HUES48 (cell line): ENCODE measurements at regions not wholly inside any gene's neighbourhood (a gene's known extent, or its start where the extent isn't known, plus 50 kb on each side); places are given as distances from the start of the nearest gene placed in this dataset.

Experiments used
- H3K27ac ChIP-seq: one replicate; pipeline ENCODE4 v1.7.0; 2013; ENCODE audit warnings: low read depth, low read length, inconsistent platforms
- H3K27me3 ChIP-seq: 2 replicates; pipeline ENCODE4 v1.6.1; 2013; ENCODE audit warnings: mild to moderate bottlenecking, low read length; ENCODE audit not compliant: control insufficient read depth, insufficient read depth
- H3K36me3 ChIP-seq: 2 replicates; pipeline ENCODE4 v1.6.1; 2013; ENCODE audit warnings: low read length; ENCODE audit not compliant: control insufficient read depth, insufficient read depth
- H3K4me1 ChIP-seq: 2 replicates; pipeline ENCODE4 v1.6.1; 2013; ENCODE audit warnings: mild to moderate bottlenecking, low read length; ENCODE audit not compliant: control insufficient read depth, insufficient read depth
- H3K4me3 ChIP-seq: 2 replicates; pipeline ENCODE4 v1.5.1; 2013; ENCODE audit warnings: mild to moderate bottlenecking, low read depth, low read length
- H3K9ac ChIP-seq: 2 replicates; pipeline ENCODE4 v1.6.1; 2013; ENCODE audit warnings: mild to moderate bottlenecking, low read depth, low read length, moderate library complexity
- H3K9me3 ChIP-seq: 2 replicates; pipeline ENCODE4 v1.6.1; 2013; ENCODE audit warnings: low read length; ENCODE audit not compliant: control insufficient read depth, insufficient read depth

DNA sequence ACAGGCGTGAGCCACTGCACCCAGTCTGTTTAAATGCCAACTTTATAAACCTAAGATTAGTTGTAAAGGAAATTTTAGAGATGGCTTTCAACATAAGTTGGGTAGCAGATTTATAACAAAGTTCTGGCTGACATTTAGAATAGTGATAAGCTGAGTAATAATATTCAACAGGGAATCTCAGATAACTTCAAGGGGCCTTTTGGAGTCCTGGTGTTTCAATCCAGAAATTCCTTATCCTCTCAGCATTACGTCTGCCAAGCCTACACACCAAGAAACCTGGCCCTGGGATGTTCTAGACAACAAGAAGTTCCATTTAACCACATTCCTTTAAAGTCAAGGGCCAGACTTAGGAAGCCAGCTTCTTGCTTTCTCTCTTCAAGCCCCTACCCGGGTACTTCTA is 59.5 kb upstream of the DYRK2 start:
- H3K27ac ChIP-seq: no peak overlapping the region
- H3K27me3 ChIP-seq: no peaks in the 10 kb centered on the region
- H3K4me3 ChIP-seq: no peak overlapping the region
- H3K9me3 ChIP-seq: no peaks in the 10 kb centered on the region
- no peak overlapping the region for H3K9ac ChIP-seq
- peaks cover 8% of the 10 kb centered on the region for H3K4me1 ChIP-seq
- H3K36me3 ChIP-seq: no peaks in the 10 kb centered on the region

DNA sequence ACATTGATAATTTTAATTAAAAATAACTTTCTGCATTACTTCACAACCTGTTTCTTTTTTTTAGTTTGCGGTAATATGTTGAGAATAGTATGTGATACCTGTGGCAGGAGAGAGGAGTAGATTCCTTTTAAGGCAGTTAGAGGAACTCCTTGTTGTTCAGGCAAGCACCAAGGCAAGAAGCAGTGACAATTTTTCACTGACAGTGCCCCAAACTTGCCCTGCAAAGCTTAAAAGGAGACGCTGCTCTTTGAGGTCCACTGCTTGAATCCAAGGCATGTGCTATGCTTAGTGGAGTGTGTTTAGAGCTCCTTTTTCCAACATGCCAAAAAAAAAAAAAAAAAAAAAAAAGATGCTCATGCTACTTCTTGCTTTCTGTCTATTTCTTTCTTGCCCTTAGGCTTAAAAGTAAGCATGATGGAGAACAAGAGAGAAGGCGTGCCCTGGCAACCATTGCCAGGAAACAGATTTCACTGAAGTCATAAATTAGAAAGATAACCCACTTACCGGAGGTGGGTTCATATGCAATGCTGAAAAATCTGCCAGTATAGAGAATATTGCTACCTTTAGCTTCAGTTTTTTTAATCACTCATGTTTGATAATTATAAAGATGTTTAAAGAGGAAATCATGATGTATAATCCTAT is 58.3 kb upstream of the DYRK2 start:
- H3K4me1 ChIP-seq: peaks cover 8% of the 10 kb centered on the region
- no peaks in the 10 kb centered on the region for H3K9me3 ChIP-seq
- no peak overlapping the region for H3K4me3 ChIP-seq
- no peaks in the 10 kb centered on the region for H3K27me3 ChIP-seq
- H3K9ac ChIP-seq: no peak overlapping the region
- H3K36me3 ChIP-seq: no peaks in the 10 kb centered on the region
- no peak overlapping the region for H3K27ac ChIP-seq

DNA sequence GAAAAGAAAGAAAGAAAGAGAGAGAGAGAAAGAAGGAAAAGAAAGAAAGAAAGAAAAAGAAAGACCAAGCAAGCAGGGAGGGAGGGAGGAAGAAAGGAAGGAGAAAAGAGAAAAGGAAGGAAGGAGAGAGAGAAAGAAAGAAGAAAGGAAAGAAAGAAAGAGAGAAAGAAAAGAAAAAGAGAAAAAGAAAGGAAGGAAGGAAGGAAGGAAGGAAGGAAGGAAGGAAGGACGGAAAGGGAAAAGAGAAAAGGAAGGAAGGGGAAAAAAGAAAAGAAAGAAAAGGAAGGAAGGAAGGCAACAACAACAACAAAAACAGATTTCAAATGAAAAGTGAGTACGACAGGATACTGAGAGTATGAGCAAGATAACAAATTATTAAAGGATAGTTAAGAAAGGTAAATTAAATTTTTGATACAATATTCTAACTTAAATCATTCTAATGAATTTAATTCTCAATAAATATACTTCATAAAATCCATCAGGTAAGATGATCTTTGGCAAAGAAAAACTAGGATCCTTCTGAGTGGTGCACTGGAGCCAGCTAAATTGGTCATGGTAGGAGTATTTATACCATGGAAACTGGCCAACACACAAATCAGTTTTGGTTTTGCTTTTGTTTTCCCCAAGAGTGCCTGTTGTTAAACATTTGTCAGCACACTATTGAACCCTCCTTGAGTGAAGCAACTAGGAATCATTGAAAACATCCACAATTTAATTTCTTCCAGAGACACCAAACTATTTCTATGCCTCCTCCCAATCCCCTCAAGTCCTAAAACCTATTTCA is 56.1 kb upstream of the DYRK2 start:
- H3K4me3 ChIP-seq: no peak overlapping the region
- H3K27ac ChIP-seq: no peak overlapping the region
- no peaks in the 10 kb centered on the region for H3K27me3 ChIP-seq
- peaks cover 8% of the 10 kb centered on the region for H3K4me1 ChIP-seq
- H3K9ac ChIP-seq: no peak overlapping the region
- no peaks in the 10 kb centered on the region for H3K36me3 ChIP-seq
- H3K9me3 ChIP-seq: no peaks in the 10 kb centered on the region

DNA sequence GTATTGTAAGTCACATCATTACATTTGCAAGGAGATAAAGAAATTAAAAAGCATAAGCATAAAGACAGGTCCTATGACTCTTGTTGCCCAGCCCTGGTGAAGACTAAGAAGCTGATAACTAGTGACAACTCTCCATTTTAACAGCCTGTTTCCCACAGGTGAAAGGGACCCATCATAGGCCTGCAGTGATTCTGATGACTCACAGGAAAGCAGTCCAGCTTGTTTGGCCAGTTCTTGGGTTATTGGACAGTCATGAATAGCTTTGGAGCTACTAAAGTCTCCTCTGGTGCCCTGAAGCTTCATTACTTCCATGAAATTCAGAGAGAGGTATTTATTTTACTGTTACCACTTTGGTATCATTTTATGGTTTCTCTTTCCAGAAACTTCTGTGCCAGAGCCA is 55.5 kb upstream of the DYRK2 start:
- Histone ChIP-seq H3K9ac (no peak overlapping the region), H3K9me3 (no peaks in the 10 kb centered on the region; the same call in 1 of the 2 replicates), H3K4me1 (peaks cover 8% of the 10 kb centered on the region), H3K4me3 (no peak overlapping the region), H3K36me3 (no peaks in the 10 kb centered on the region), H3K27me3 (no peaks in the 10 kb centered on the region), H3K27ac (no peak overlapping the region)

- peaks cover 8% of the 10 kb centered on the region for H3K4me1 ChIP-seq
- no peak overlapping the region for H3K27ac ChIP-seq
- H3K4me3 ChIP-seq: no peak overlapping the region
- no peaks in the 10 kb centered on the region for H3K36me3 ChIP-seq
- H3K9ac ChIP-seq: no peak overlapping the region
- H3K27me3 ChIP-seq: no peaks in the 10 kb centered on the region
- no peaks in the 10 kb centered on the region; the same call in 1 of the 2 replicates for H3K9me3 ChIP-seq
Observed at GRCh38 chr12:67593461-67594330, 54.8 kb upstream of the DYRK2 start.

DNA sequence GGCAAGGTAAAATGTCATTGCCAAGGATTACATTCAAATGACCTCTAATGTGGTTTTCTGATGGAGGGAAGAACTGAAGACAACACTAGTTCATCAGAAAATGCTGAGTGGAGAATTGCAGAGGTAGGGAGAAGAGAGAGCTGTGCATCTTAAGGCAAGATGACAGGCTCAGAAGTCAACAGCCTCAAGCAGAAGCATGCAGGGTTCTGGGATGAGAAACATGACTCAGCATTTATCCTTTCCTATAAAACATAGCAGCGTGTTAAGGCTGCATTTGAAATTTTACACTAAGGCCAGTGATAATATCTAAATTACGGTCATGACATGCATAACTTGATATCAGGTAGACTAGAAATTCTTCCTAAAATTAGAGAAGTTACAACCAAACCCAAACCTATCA is 53.7 kb upstream of the DYRK2 start:
- H3K9me3 ChIP-seq: no peaks in the 10 kb centered on the region; the same call in 1 of the 2 replicates
- peaks cover 8% of the 10 kb centered on the region for H3K4me1 ChIP-seq
- no peak overlapping the region for H3K9ac ChIP-seq
- H3K36me3 ChIP-seq: no peaks in the 10 kb centered on the region
- no peak overlapping the region for H3K4me3 ChIP-seq
- H3K27ac ChIP-seq: no peak overlapping the region
- no peaks in the 10 kb centered on the region for H3K27me3 ChIP-seq

- Histone ChIP-seq H3K27ac (no peak overlapping the region), H3K36me3 (no peaks in the 10 kb centered on the region), H3K9ac (no peak overlapping the region), H3K27me3 (no peaks in the 10 kb centered on the region), H3K4me1 (peaks cover 8% of the 10 kb centered on the region), H3K9me3 (no peaks in the 10 kb centered on the region; the same call in 1 of the 2 replicates), H3K4me3 (no peak overlapping the region)
Observed at GRCh38 chr12:67595365-67595764, 53.2 kb upstream of the DYRK2 start.

GRCh38 chr12:67598598-67598997 is 49.9 kb upstream of the DYRK2 start:
- H3K4me1 ChIP-seq: peaks cover 2% of the 10 kb centered on the region
- H3K36me3 ChIP-seq: no peaks in the 10 kb centered on the region
- H3K9me3 ChIP-seq: no peaks in the 10 kb centered on the region; the same call in 1 of the 2 replicates
- H3K4me3 ChIP-seq: no peak overlapping the region
- no peak overlapping the region for H3K9ac ChIP-seq
- H3K27me3 ChIP-seq: no peaks in the 10 kb centered on the region
- no peak overlapping the region for H3K27ac ChIP-seq
